Cardiac fibroblast (primary cell): ENCODE measurements at regions not wholly inside any gene's neighbourhood (a gene's known extent, or its start where the extent isn't known, plus 50 kb on each side); places are given as distances from the start of the nearest gene placed in this dataset.

Experiments used
- DNase-seq, 2 donors: peaks; one replicate each; pipeline versions ENCODE4 v3.0.0 to v3.0.0-alpha.2; 2010; ENCODE audit warnings: low read depth in 2 of 2
- H3K4me3 ChIP-seq, 2 donors: replicated peaks in 1 of 2; 1 replicate in 1 of 2; 2 replicates in 1 of 2; pipeline ENCODE4 v1.5.1; 2011; ENCODE audit warnings: low read depth in 2 of 2, low read length in 2 of 2, mild to moderate bottlenecking in 2 of 2, moderate library complexity in 1 of 2
- TF ChIP-seq, protein P1 (sequence below): IDR thresholded peaks from one replicate; pipeline ENCODE4 v1.5.1; 2011; ENCODE audit warnings: low read depth, mild to moderate bottlenecking, low read length, inconsistent platforms

DNA sequence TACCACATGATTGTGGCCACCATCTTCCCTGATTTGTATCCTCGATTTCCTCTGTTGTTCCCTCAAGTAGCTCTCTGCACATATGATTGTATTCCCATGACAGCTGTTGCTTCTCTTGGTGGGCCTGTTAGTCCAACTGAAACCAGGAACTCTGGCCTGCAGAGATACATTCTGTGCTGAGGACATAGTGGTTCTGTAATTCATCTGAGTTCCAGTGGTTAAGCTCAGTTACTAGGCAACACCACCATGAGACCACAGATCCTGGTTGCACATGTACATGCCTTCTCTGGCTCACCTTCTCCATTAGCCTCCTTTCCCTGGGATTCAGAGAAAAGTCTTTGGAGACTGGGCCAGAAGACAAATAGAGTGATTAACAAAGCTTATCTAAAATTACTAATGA, 172.1 kb upstream of the SLC7A11 start:
- no peak overlapping the region for H3K4me3 ChIP-seq
- no peak for DNase-seq
- TF ChIP-seq, protein P1, sequence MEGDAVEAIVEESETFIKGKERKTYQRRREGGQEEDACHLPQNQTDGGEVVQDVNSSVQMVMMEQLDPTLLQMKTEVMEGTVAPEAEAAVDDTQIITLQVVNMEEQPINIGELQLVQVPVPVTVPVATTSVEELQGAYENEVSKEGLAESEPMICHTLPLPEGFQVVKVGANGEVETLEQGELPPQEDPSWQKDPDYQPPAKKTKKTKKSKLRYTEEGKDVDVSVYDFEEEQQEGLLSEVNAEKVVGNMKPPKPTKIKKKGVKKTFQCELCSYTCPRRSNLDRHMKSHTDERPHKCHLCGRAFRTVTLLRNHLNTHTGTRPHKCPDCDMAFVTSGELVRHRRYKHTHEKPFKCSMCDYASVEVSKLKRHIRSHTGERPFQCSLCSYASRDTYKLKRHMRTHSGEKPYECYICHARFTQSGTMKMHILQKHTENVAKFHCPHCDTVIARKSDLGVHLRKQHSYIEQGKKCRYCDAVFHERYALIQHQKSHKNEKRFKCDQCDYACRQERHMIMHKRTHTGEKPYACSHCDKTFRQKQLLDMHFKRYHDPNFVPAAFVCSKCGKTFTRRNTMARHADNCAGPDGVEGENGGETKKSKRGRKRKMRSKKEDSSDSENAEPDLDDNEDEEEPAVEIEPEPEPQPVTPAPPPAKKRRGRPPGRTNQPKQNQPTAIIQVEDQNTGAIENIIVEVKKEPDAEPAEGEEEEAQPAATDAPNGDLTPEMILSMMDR = no peak

DNA sequence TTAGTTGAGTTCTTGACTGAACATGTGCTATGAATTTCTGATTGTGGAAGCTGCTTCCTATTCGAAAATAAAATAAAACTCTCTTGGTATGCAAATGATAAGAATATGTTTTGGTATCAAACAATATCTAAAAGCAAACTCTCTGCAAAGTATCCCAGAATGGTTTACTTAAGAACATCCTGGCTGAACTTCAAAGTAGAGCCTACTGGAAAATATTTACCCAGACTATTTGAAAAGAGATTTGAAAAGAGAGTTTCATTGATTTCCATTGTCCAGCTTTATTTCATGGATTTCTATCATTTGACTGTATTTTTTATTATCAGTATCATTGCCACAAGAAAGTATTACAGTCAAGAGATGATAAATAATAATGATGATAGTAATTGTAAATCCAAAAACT, 171.1 kb upstream of the SLC7A11 start:
- DNase-seq = no peak
- TF ChIP-seq, protein P1 = no peak
- no peak overlapping the region for H3K4me3 ChIP-seq

DNA sequence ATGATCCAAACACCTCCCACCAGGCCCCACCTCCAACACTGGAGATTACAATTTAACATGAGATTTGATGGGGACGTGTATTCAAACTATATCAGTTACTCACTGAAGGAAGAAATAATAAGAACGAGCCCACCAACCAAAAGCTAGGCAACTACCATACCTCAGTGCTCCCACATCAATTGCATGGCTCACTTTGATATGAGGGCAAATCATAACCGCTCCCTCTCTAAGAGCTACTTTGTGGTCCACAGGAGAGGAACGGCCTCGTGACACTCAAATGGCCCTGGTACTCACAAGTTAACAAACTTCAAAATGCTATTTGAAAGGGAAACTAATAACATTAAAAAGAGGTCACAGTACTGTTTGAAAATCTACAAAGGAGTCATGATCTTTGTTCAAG, 170.7 kb upstream of the SLC7A11 start:
- DNase-seq = no peak
- no peak overlapping the region for H3K4me3 ChIP-seq
- TF ChIP-seq, protein P1 = no peak

DNA sequence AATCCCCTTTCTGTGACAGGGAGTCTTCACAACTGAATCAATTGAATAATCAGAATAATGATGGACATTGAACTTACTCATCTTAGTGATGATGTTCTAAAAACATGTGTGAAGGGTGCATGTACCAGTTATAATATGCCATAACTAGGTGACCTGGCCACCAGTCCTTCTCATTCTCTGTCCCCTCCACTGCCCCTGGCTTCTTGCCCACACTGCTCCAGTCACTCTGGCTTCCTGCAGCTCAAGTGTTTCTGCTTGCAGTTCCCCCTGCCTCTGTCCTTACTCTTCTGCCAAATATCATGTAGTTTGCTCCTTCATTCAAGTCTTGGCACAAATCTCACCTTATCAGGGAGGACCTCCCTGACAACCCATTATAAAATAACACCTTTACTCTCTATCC, 168.1 kb upstream of the SLC7A11 start:
- TF ChIP-seq, protein P1 = no peak
- H3K4me3 ChIP-seq = no peak overlapping the region
- DNase-seq = no peak

DNA sequence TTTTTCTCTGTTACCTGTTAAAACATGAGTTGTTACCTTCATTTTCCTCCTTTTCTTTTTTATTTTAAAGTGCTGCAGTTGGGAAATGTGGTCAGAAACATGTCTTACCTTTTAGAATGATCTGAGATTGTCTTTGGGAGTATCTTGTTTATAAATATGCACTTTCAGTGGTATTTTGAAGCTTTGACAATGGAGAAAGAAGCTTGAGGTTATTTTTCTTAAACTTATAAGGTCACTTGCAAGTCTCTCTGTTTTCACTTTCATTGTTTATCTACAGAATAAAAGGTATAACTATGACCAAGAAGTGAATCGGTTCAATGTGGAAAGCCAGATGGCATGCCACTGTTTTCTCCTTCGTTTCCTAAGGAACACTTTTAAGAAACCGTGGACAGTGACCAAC, 167.5 kb upstream of the SLC7A11 start:
- no peak overlapping the region for H3K4me3 ChIP-seq
- DNase-seq = no peak
- TF ChIP-seq, protein P1 = no peak

DNA sequence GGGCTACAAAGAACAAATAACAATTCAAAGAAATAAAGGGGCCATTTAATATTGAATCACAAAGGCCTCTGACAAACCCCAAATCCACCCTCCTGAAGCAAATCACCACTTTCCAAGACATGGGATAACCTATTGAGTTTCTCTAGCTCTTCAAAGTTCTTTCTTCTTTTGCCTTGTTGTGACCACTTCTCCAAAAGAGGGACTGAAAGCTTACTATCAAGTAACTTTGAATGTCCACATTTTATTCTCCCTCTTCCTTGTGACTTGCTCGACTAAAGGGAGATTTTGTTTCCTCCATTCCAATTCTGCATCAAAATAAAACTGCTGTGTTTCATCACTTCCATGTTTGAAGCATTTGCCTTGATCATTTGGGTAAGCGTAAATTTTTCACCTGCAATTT, 166.6 kb upstream of the SLC7A11 start:
- H3K4me3 ChIP-seq = no peak overlapping the region
- DNase-seq = no peak
- TF ChIP-seq, protein P1 = no peak

DNA sequence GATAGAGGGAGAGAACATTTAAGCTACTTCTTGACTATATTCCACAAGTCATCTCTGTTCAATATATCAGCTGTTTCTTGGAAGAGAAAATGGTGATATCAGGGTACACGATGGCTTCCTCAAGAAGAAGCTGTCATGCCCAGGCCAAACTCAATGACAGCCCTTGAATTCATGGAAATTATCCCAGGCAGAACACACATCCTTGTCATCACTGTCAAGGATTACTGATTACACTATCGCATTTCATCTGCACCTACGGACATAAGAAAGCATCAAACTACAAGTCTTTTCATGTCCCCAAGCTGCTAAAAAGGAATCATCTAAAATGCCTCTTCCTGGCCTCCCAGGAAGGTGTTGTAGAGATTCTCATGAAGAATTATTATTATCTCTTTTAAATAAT, 165.2 kb upstream of the SLC7A11 start:
- TF ChIP-seq, protein P1 = no peak
- H3K4me3 ChIP-seq = no peak overlapping the region
- no peak for DNase-seq
